ENCODE measurements at regions not wholly inside any gene's neighbourhood (a gene's known extent, or its start where the extent isn't known, plus 50 kb on each side); places are given as distances from the start of the nearest gene placed in this dataset.

GRCh38 chr1:177877086-177877485 is 92.8 kb downstream of the SEC16B start:
- TF ChIP-seq, protein P1, sequence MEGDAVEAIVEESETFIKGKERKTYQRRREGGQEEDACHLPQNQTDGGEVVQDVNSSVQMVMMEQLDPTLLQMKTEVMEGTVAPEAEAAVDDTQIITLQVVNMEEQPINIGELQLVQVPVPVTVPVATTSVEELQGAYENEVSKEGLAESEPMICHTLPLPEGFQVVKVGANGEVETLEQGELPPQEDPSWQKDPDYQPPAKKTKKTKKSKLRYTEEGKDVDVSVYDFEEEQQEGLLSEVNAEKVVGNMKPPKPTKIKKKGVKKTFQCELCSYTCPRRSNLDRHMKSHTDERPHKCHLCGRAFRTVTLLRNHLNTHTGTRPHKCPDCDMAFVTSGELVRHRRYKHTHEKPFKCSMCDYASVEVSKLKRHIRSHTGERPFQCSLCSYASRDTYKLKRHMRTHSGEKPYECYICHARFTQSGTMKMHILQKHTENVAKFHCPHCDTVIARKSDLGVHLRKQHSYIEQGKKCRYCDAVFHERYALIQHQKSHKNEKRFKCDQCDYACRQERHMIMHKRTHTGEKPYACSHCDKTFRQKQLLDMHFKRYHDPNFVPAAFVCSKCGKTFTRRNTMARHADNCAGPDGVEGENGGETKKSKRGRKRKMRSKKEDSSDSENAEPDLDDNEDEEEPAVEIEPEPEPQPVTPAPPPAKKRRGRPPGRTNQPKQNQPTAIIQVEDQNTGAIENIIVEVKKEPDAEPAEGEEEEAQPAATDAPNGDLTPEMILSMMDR (conservative IDR thresholded peaks at IDR 0.05; ENCODE audit: low read length), result no peak
- no peak for TF ChIP-seq EZH2phosphoT487 (IDR thresholded peaks at IDR 0.05; ENCODE audit: borderline replicate concordance)
